GM08714 (cell line): ENCODE measurements at regions not wholly inside any gene's neighbourhood (a gene's known extent, or its start where the extent isn't known, plus 50 kb on each side); places are given as distances from the start of the nearest gene placed in this dataset.

Experiments used
- H3K4me3 ChIP-seq: fragments of 200-500 bp; sonication (Bioruptor generic); 2 replicates; pipeline ENCODE4 v1.5.1; 2014; ENCODE audit warnings: mild to moderate bottlenecking, low read length, inconsistent platforms
- ZNF274 ChIP-seq: IDR thresholded peaks from 2 replicates; pipeline ENCODE4 v1.6.1; 2012; ENCODE audit warnings: mild to moderate bottlenecking, low read depth, low read length

- TF ChIP-seq ZNF274: no peak
- H3K4me3 ChIP-seq: no peak overlapping the region
Measured at GRCh38 chr4:173859091-173859713, 329.2 kb upstream of the HAND2 start.

GRCh38 chr4:173858471-173858870 lies 328.4 kb upstream of the HAND2 start:
- TF ChIP-seq ZNF274: no peak
- no peak overlapping the region for H3K4me3 ChIP-seq

GRCh38 chr4:173857828-173858227 lies 327.8 kb upstream of the HAND2 start:
- no peak for TF ChIP-seq ZNF274
- no peak overlapping the region for H3K4me3 ChIP-seq

GRCh38 chr4:173855015-173855414 lies 325.0 kb upstream of the HAND2 start:
- H3K4me3 ChIP-seq: no peak overlapping the region
- TF ChIP-seq ZNF274: no peak

- no peak overlapping the region for H3K4me3 ChIP-seq
- TF ChIP-seq ZNF274: no peak
Measured at GRCh38 chr4:173852775-173853174, 322.7 kb upstream of the HAND2 start.

- no peak overlapping the region for H3K4me3 ChIP-seq
- TF ChIP-seq ZNF274: no peak
Measured at GRCh38 chr4:173845580-173845979, 315.6 kb upstream of the HAND2 start.

- no peak overlapping the region for H3K4me3 ChIP-seq
- TF ChIP-seq ZNF274: no peak
Measured at GRCh38 chr4:173839865-173840264, 309.8 kb upstream of the HAND2 start.

- H3K4me3 ChIP-seq: no peak overlapping the region
- no peak for TF ChIP-seq ZNF274
Measured at GRCh38 chr4:173837517-173837916, 307.5 kb upstream of the HAND2 start.

GRCh38 chr4:173835903-173836302 lies 305.9 kb upstream of the HAND2 start:
- TF ChIP-seq ZNF274: no peak

GRCh38 chr4:173834151-173834550 lies 304.1 kb upstream of the HAND2 start:
- no peak overlapping the region for H3K4me3 ChIP-seq
- TF ChIP-seq ZNF274: no peak

More at GRCh38 chr4:173835903-173836302, 305.9 kb upstream of the HAND2 start:
- no peak overlapping the region for H3K4me3 ChIP-seq

GRCh38 chr4:173829565-173829964 lies 299.5 kb upstream of the HAND2 start:
- no peak overlapping the region for H3K4me3 ChIP-seq
- TF ChIP-seq ZNF274: no peak

GRCh38 chr4:173827707-173828106 lies 297.7 kb upstream of the HAND2 start:
- no peak for TF ChIP-seq ZNF274
- H3K4me3 ChIP-seq: no peak overlapping the region

GRCh38 chr4:173821876-173822275 lies 291.8 kb upstream of the HAND2 start:
- TF ChIP-seq ZNF274: no peak
- no peak overlapping the region for H3K4me3 ChIP-seq

GRCh38 chr4:173821036-173821435 lies 291.0 kb upstream of the HAND2 start:
- no peak overlapping the region for H3K4me3 ChIP-seq
- TF ChIP-seq ZNF274: no peak

- no peak for TF ChIP-seq ZNF274
- no peak overlapping the region for H3K4me3 ChIP-seq
Measured at GRCh38 chr4:173807347-173807746, 277.3 kb upstream of the HAND2 start.

- H3K4me3 ChIP-seq: no peak overlapping the region
- no peak for TF ChIP-seq ZNF274
Measured at GRCh38 chr4:173805884-173806283, 275.9 kb upstream of the HAND2 start.
